ENCODE measurements at regions not wholly inside any gene's neighbourhood (a gene's known extent, or its start where the extent isn't known, plus 50 kb on each side); places are given as distances from the start of the nearest gene placed in this dataset.

GRCh38 chr15:93619597-93619996 is 530.6 kb upstream of the RGMA start:
- no peak for TF ChIP-seq CTCF (conservative IDR thresholded peaks at IDR 0.05; ENCODE audit: low read depth, low read length)
- no peak for DNase-seq (ENCODE audit: low read depth)
- H3K4me3 ChIP-seq (ENCODE audit: low read depth, low read length), result no peak overlapping the region

DNA sequence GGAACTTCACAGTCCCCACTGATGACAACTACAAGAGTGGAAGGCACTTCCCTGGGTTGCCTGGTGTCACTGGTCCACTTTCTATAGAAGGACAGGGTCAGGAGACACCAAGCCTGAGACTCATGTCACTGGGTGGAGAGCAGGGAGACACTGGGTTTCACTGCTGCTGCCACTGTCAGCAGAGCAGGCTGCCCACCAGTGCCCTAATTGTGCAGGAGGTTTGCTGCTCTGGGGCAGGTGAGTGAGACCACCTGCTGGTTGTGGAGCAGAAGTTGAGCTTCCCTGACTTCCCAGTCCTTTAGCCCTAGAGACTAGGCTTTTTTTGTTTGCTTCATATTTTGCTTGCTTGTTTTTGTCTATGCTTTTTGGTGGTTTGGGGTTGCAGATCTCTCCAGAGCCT is 528.4 kb upstream of the RGMA start:
- H3K4me3 ChIP-seq (ENCODE audit: low read depth, low read length), result no peak overlapping the region
- no peak for DNase-seq (ENCODE audit: low read depth)
- no peak for TF ChIP-seq CTCF (conservative IDR thresholded peaks at IDR 0.05; ENCODE audit: low read depth, low read length)

DNA sequence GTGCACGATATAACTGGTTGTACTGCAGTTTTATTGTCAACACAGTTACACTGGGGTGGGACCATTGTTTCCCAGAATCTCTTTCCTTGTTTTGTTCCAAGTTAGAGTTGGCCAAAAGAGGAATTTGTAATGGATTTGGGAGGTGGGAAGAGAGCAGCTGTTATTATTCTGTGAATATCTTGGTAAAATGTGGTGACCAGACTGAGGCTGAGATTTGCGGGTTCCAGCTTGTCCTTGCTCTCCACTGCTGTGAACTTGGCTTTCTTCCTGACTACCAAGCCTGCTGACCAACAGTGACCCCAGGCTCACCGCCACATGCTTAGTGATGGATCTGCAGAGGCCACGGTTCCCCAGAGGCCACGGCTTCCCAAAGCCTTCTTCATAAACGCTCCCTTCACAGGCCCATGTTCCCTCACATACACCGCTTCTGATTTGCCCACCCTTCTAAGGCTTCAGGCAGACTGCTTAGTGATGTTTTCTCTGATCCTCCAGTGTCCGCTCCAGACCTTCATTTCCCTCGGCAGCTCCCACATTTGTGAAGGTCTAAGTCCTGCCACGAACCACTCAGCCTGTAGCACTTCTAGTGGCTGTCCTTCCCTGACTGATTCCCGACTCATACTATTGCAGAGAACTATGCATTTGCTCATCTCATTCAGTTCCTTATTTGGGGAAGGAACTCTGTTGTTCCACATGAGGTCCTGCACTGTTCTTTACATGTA is 525.5 kb upstream of the RGMA start:
- DNase-seq (ENCODE audit: low read depth), result no peak
- TF ChIP-seq CTCF (conservative IDR thresholded peaks at IDR 0.05; ENCODE audit: low read depth, low read length), result no peak
- no peak overlapping the region for H3K4me3 ChIP-seq (ENCODE audit: low read depth, low read length)

- no peak for DNase-seq (ENCODE audit: low read depth)
- TF ChIP-seq CTCF (conservative IDR thresholded peaks at IDR 0.05; ENCODE audit: low read depth, low read length), result no peak
- no peak overlapping the region for H3K4me3 ChIP-seq (ENCODE audit: low read depth, low read length)
Measured at GRCh38 chr15:93613386-93613785, 524.4 kb upstream of the RGMA start.

- no peak for DNase-seq (ENCODE audit: low read depth)
- no peak for TF ChIP-seq CTCF (conservative IDR thresholded peaks at IDR 0.05; ENCODE audit: low read depth, low read length)
Measured at GRCh38 chr15:93612953-93613352, 523.9 kb upstream of the RGMA start.

DNA sequence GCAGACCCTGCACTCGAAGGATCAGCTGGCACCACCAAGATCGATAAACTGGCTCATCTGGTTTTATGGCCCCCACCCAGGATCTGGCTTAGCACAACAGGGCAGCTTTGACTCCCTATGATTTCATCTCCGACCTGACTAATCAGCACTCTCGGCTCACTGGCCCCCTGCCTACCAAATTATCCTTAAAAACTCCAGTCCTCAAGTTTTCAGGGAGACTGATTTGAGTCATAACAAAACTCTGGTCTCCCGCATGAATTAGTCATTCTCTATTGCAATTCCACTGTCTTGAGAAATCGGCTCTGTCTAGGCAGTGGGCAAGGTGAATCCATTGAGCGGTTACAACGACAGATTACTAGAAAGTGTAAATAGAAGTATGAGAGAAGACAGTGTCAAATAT is 521.9 kb upstream of the RGMA start:
- TF ChIP-seq CTCF (conservative IDR thresholded peaks at IDR 0.05; ENCODE audit: low read depth, low read length), result no peak
- H3K4me3 ChIP-seq (ENCODE audit: low read depth, low read length), result no peak overlapping the region
- no peak for DNase-seq (ENCODE audit: low read depth)

More at GRCh38 chr15:93612953-93613352, 523.9 kb upstream of the RGMA start:
- no peak overlapping the region for H3K4me3 ChIP-seq (ENCODE audit: low read depth, low read length)

DNA sequence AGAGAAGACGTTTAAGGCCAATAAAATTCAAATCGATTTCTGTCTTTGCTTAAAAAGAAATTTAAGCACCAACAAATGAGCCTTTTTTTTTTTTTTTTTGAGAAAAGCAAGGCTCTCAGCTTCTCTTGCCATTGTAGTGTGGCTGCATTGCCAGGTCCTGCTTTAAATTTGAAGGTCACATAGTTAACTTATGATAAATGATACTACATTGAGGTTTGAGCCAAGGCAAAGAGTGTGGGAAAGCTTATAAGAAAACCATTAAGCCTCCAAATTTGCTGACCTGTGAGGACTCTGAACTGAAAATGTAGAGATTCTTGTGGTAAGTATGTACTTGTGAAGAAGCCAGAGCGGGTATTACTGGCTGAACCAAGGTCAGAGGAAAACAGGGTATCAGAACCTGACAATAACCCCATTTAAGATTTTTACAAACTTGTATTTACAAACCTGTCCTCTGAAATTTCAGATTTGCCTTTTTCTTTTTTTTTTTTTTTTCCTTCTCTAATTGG is 519.7 kb upstream of the RGMA start:
- TF ChIP-seq CTCF (conservative IDR thresholded peaks at IDR 0.05; ENCODE audit: low read depth, low read length), result no peak
- H3K4me3 ChIP-seq (ENCODE audit: low read depth, low read length), result no peak overlapping the region
- no peak for DNase-seq (ENCODE audit: low read depth)

All from choroid plexus epithelial cell (primary cell).